GM21619 (cell line): ENCODE measurements at regions not wholly inside any gene's neighbourhood (a gene's known extent, or its start where the extent isn't known, plus 50 kb on each side); places are given as distances from the start of the nearest gene placed in this dataset.

Experiments
- ATAC-seq: cut with Tn5 transposase; IDR thresholded peaks from one replicate; pipeline ENCODE4 v1.9.1; 2021; ENCODE audit not compliant: unreplicated experiment

DNA sequence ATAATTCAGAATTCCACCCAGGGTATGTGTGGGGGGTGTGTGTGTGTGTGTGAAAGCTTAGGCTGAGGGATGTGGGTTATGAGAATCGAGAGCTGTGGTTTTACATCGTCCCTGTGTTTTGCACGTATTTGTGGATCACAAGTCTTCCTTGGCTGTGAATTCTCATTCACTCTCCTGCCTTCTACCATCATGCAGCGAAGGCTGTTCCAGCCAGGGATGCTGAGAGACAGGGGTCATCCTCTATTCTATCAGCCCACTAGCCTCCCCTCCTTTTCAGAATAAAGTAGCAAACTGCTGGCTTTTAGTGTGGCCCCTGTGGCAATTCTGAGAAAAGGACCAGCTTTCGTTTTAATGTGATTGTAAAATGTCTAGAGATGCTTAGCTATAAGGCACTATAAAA is 460.6 kb upstream of the NR2F2 start:
- ATAC-seq: no peak

DNA sequence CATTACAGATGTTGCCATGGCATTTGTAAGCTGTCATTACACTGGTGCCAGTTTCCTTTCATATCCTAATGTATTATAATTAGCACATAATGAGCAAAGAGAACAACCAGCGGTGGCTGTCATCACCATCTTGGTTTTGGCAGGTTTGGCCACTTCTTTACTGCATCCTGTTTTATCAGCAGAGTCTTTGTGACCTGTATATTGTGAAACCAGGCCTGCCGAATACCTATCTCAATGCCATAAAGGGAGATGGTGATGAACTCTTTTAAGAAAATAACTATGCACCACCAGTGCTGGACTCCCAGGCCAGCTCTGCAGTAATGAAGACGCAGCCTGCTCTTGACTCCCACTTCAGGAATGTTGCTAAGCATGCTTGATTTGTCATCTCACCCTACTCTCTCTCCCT is 458.1 kb upstream of the NR2F2 start:
- no peak for ATAC-seq

- no peak for ATAC-seq
Measured at GRCh38 chr15:95874637-95875036, 455.9 kb upstream of the NR2F2 start.

GRCh38 chr15:95875121-95875643 is 455.3 kb upstream of the NR2F2 start:
- no peak for ATAC-seq

DNA sequence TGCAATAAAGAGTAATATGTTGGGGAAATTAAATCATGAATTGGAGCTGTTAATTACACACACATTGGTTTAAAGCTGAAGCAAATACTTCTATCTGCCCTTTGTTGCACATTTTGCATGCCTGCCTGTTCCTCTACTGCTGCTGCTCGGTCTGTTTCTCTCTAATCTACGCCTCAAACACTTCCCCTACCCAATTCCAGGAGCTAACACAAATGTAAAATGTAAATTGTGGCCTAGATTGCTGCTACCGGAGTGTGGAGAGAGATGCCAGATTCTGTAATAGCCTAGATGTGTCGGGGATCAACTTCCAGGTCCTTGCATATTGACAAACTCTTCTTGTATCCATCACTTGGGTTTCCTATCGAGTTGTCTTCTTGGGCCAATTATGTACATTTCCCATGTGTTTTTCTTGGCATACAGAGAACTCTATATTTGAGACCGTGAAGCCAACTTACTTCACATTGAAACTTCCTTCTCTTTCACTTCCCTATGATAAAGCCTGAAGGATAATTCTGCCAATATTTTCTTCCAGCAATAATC is 450.4 kb upstream of the NR2F2 start:
- no peak for ATAC-seq

GRCh38 chr15:95880630-95881029 is 449.9 kb upstream of the NR2F2 start:
- ATAC-seq: no peak

GRCh38 chr15:95883064-95883463 is 447.4 kb upstream of the NR2F2 start:
- no peak for ATAC-seq

DNA sequence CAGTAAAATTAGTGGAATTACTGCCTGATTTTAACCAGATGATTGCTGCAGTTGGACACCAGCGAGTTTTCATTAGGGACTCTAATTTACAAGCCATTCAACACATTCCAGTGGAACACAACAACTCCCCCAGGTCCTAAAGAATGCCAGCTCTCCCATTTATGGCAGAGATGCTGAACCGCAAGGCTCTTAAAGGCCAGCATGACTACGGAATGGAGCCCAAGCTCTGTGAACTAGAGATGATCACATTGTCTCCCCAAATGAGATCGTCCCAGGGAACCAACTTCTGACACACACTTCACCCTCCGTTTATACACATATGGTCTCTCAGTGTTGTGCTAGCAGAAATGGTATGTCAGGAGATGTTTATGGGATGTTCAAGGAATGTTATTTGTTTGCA is 446.2 kb upstream of the NR2F2 start:
- ATAC-seq: no peak

DNA sequence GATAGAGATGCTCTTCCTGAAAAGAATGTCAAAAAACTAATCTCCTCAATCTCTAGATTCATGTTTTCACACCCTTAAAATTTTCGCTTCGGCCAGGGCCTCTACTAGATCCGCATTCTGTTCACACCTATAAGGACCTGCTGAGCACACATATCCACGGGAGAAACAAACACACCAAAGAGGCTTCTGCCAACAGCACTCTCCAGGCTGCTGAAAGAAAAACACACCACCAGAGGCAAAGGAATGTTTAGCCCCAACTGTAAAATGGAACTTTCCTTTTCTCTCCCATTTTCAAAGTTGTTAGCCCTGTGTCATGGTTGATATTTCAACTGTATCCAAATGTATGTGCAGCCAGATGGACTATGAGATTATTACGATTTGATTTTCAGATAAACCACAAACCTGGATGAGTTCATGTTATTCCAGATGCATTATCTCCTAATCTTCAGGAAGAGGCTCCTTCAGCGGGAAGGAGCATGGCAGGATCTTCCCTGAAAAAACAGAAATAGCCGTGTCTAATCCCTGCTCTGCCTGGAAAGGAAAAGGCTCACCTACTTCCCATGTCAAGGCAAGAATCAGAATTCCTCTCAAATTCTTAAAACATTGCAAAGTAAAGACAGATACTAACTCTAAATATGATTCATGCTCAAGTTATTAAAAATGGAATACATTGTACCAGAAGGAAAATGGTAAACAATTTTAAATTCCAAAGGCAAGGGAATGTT is 442.7 kb upstream of the NR2F2 start:
- ATAC-seq: no peak

GRCh38 chr15:95888762-95889161 is 441.7 kb upstream of the NR2F2 start:
- no peak for ATAC-seq

DNA sequence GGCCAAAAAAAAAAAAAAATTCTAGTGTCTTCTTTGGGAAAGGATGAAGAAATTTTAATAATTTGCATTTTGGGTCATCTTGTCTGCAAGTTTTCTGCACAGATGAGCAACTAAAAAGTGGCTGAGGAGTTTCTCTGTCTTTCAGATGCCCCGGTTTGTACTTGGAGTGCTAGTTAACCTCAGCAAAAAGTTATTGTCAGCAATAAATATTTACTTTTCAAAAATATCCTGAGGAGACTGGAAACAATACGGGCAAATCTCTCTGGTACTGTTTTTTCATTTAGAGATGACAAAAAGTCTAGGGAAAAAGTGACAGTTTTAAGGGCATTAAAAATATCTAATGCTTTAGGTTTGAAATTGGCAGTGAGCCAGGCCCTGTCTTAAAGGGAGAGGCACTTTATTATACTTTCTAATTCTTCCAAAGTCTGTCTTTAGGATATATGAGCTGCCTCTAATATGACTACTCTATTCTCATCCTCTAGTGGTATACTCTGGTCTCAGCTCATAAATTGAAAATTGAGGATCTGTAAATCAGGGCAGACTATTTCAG is 436.0 kb upstream of the NR2F2 start:
- no peak for ATAC-seq

GRCh38 chr15:95895508-95895907 is 435.0 kb upstream of the NR2F2 start:
- no peak for ATAC-seq

- ATAC-seq: no peak
Measured at GRCh38 chr15:95897651-95898050, 432.8 kb upstream of the NR2F2 start.

GRCh38 chr15:95898761-95899160 is 431.7 kb upstream of the NR2F2 start:
- no peak for ATAC-seq

- ATAC-seq: no peak
Measured at GRCh38 chr15:95901271-95901670, 429.2 kb upstream of the NR2F2 start.

GRCh38 chr15:95902606-95903005 is 427.9 kb upstream of the NR2F2 start:
- no peak for ATAC-seq

- ATAC-seq: no peak
Measured at GRCh38 chr15:95903352-95903751, 427.1 kb upstream of the NR2F2 start.

DNA sequence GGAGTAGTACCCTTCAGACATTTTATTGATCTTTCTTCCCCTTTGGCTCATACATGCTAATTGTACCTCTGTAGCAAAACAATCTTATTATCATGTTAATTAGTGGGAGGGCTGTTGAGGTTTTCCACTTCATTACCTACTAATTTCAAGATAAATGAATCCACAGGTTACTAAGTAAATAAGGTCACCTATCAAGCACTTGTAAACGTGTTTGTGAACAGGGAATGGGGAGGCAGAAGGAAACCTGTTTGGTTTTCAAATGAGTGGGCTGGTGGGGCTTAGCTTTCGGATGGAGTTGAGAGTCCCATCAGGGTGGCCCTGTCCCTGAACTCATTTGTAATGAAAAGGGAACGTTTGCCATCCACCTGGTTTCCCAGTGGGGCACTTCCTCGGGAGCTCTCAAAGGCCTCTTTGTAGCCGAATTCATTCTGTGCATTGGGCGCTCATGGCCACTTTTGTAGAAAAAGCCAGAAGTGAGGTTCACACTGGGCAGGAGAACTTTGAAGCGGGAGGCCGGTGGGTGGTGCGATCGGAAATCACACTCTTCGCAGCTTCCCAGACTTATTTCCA is 419.8 kb upstream of the NR2F2 start:
- ATAC-seq: no peak

GRCh38 chr15:95911570-95912279 is 418.8 kb upstream of the NR2F2 start:
- ATAC-seq: no peak

DNA sequence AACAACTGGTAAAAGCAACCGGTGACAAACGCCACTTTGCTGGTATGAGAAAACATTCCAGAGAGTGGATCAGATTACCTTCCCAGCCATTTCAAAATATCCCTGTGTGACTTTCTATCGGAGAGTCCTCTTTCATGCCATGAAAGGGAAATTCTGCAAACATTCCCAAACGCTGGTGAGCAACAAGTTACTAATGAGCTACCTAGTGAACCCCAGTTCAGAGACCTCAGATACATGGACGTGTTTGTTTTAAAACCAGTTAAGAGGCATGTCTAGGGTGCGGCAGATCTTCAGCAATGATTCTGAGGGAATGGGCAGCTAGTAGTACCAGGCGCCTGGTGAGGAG is 418.2 kb upstream of the NR2F2 start:
- ATAC-seq: no peak

GRCh38 chr15:95912728-95913127 is 417.8 kb upstream of the NR2F2 start:
- ATAC-seq: no peak

DNA sequence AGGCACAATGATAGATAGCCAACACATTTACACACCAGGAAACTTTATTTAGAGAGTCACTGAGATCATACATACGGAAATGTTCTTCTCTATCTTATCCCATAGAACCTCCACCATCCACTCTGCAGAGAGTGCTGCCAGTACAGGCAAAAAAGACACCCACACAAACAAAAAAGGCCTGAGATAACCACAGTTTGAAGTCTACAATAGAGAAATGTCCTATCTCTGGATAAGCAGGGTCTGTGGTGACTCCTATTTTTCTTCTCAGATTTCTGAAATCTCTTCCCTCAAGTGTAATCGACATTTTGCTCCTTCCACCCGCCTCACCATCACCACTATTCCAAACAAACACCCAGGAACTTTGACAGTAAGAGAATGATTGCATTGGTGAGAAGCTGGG is 413.9 kb upstream of the NR2F2 start:
- ATAC-seq: no peak
